B cell (primary cell): ENCODE measurements at regions not wholly inside any gene's neighbourhood (a gene's known extent, or its start where the extent isn't known, plus 50 kb on each side); places are given as distances from the start of the nearest gene placed in this dataset.

ENCODE experiments used
- CTCF ChIP-seq: fragments of 200-600 bp; IDR thresholded peaks from one replicate; pipeline ENCODE4 v1.8.0; 2022; ENCODE audit warnings: antibody characterized with exemption, mild to moderate bottlenecking
- EZH2 ChIP-seq: IDR thresholded peaks from 2 replicates; pipeline ENCODE4 v1.6.1; 2012; ENCODE audit warnings: borderline replicate concordance, low read depth, mild to moderate bottlenecking, moderate library complexity, low read length; ENCODE audit not compliant: insufficient read depth, poor library complexity, severe bottlenecking

GRCh38 chr16:5527817-5528216 is 430.2 kb upstream of the EEF2KMT start:
- TF ChIP-seq CTCF, result no peak
- TF ChIP-seq EZH2, result no peak
